IMR-90 (cell line): ENCODE measurements at regions not wholly inside any gene's neighbourhood (a gene's known extent, or its start where the extent isn't known, plus 50 kb on each side); places are given as distances from the start of the nearest gene placed in this dataset.

Experiments used
- ATAC-seq: fragments of 200-7000 bp; cut with Tn5 transposase; 2 replicates; pipeline ENCODE4 v1.9.1; 2020; ENCODE audit warnings: low read depth, mild to moderate bottlenecking, moderate library complexity
- BruUV-seq: library from RNA; stranded (reverse); fragments of 400-500 nt; replicated peaks from 2 replicates; lab custom pipeline; 2021; lab: Mats Ljungman, UMichigan
- CTCF ChIA-PET: fragments of 300-600 bp; formaldehyde crosslinking; extraction: SDS; loops from one replicate; lab custom pipeline; 2021; ENCODE audit warnings: antibody characterized with exemption; lab: Yijun Ruan, JAX
- POLR2A ChIA-PET: fragments of 300-600 bp; sonication (Branson Sonifier 250); formaldehyde crosslinking; loops from one replicate; lab custom pipeline; 2022; ENCODE audit warnings: antibody characterized with exemption; ENCODE audit not compliant: unreplicated experiment; lab: Charles Lee
- DNase-seq: peaks from one replicate; pipeline ENCODE4 v3.0.0; 2013
- H2AFZ ChIP-seq: replicated peaks from 2 replicates; pipeline ENCODE3; 2013; ENCODE audit warnings: low read length, mild to moderate bottlenecking; ENCODE audit not compliant: poor library complexity
- H2AK5ac ChIP-seq: 2 replicates; pipeline ENCODE4 v1.6.1; 2013; ENCODE audit warnings: low read depth, low read length, inconsistent platforms
- H2AK9ac ChIP-seq: replicated peaks from 2 replicates; pipeline ENCODE3; 2013; ENCODE audit warnings: mild to moderate bottlenecking, low read depth, low read length, moderate library complexity; ENCODE audit not compliant: poor library complexity
- H2BK120ac ChIP-seq: 2 replicates; pipeline ENCODE4 v1.6.1; 2013; ENCODE audit warnings: low read depth, low read length, inconsistent platforms
- H2BK15ac ChIP-seq: 3 replicates; pipeline ENCODE4 v1.6.1; 2013; ENCODE audit warnings: low read depth, low read length, inconsistent platforms
- H2BK20ac ChIP-seq: 2 replicates; pipeline ENCODE4 v1.6.1; 2013; ENCODE audit warnings: low read depth, mild to moderate bottlenecking, inconsistent platforms, low read length, moderate library complexity
- H2BK5ac ChIP-seq: 2 replicates; pipeline ENCODE4 v1.6.1; 2013; ENCODE audit warnings: mild to moderate bottlenecking, low read depth, low read length, inconsistent platforms; ENCODE audit not compliant: poor library complexity, severe bottlenecking
- H3K14ac ChIP-seq: replicated peaks from 2 replicates; pipeline ENCODE4 v1.6.1; 2013; ENCODE audit warnings: low read depth, low read length, inconsistent platforms
- H3K18ac ChIP-seq: 2 replicates; pipeline ENCODE4 v1.6.1; 2013; ENCODE audit warnings: low read depth, low read length, control low read depth
- H3K23ac ChIP-seq: 2 replicates; pipeline ENCODE4 v1.6.1; 2013; ENCODE audit warnings: low read depth, low read length, inconsistent platforms
- H3K27ac ChIP-seq: 2 replicates; pipeline ENCODE4 v1.5.1; 2013; ENCODE audit warnings: mild to moderate bottlenecking, control low read depth, low read length; ENCODE audit not compliant: insufficient read depth
- H3K27me3 ChIP-seq: 2 replicates; pipeline ENCODE4 v1.6.1; 2013; ENCODE audit warnings: low read length; ENCODE audit not compliant: control insufficient read depth, insufficient read depth
- H3K36me3 ChIP-seq: 2 replicates; pipeline ENCODE4 v1.6.1; 2013; ENCODE audit warnings: low read length, mixed read lengths; ENCODE audit not compliant: control insufficient read depth, insufficient read depth
- H3K4ac ChIP-seq: 2 replicates; pipeline ENCODE4 v1.6.1; 2013; ENCODE audit warnings: low read depth, low read length, inconsistent platforms
- H3K4me1 ChIP-seq: 2 replicates; pipeline ENCODE4 v1.6.1; 2013; ENCODE audit warnings: low read length, mixed read lengths; ENCODE audit not compliant: control insufficient read depth, insufficient read depth
- H3K4me2 ChIP-seq: 2 replicates; pipeline ENCODE4 v1.6.1; 2013; ENCODE audit warnings: low read depth, mild to moderate bottlenecking, control low read depth, low read length, moderate library complexity
- H3K4me3 ChIP-seq: 2 replicates; pipeline ENCODE4 v1.5.1; 2013; ENCODE audit warnings: low read depth, mild to moderate bottlenecking, control low read depth, low read length, moderate library complexity; ENCODE audit not compliant: insufficient read depth
- H3K56ac ChIP-seq: 2 replicates; pipeline ENCODE4 v1.6.1; 2013; ENCODE audit warnings: low read length, inconsistent platforms; ENCODE audit not compliant: insufficient read depth; ENCODE audit errors: extremely low read depth
- H3K79me1 ChIP-seq, 2 experiments: 2 replicates each; pipeline ENCODE4 v1.6.1; 2013; ENCODE audit warnings: low read length in 2 of 2, inconsistent platforms in 1 of 2, low read depth in 1 of 2
- H3K9ac ChIP-seq: 2 replicates; pipeline ENCODE4 v1.6.1; 2013; ENCODE audit warnings: low read depth, low read length, control low read depth
- H3K9me1 ChIP-seq: 2 replicates; pipeline ENCODE4 v1.6.1; 2013; ENCODE audit warnings: low read length, inconsistent platforms; ENCODE audit not compliant: insufficient read depth
- H3K9me3 ChIP-seq: 2 replicates; pipeline ENCODE4 v1.6.1; 2013; ENCODE audit warnings: low read length; ENCODE audit not compliant: control insufficient read depth, insufficient read depth
- H4K20me1 ChIP-seq: 2 replicates; pipeline ENCODE4 v1.6.1; 2013; ENCODE audit warnings: low read length, inconsistent platforms; ENCODE audit not compliant: insufficient read depth
- H4K5ac ChIP-seq: 2 replicates; pipeline ENCODE4 v1.6.1; 2013; ENCODE audit warnings: mild to moderate bottlenecking, low read depth, low read length, control low read depth
- H4K8ac ChIP-seq, 2 experiments: 2 replicates each; pipeline ENCODE4 v1.6.1; 2013; ENCODE audit warnings: low read depth in 2 of 2, low read length in 2 of 2, control low read depth in 1 of 2, inconsistent platforms in 1 of 2
- H4K91ac ChIP-seq: 2 replicates; pipeline ENCODE4 v1.6.1; 2013; ENCODE audit warnings: low read depth, low read length, inconsistent platforms; ENCODE audit not compliant: insufficient read depth
- CEBPB ChIP-seq: IDR thresholded peaks from 2 replicates; pipeline ENCODE4 v1.6.1; 2012; ENCODE audit warnings: low read depth, low read length, improper control_type of control experiment
- FOS ChIP-seq: fragments of 150-350 bp; IDR thresholded peaks from 2 replicates; pipeline ENCODE4 v1.6.1; 2016; ENCODE audit warnings: low read depth, low read length
- MXI1 ChIP-seq: IDR thresholded peaks from 2 replicates; pipeline ENCODE4 v1.6.1; 2012; ENCODE audit warnings: low read depth, mild to moderate bottlenecking, low read length, moderate library complexity, borderline replicate concordance
- WGBS, 2 experiments: methylation state at CpG; one replicate each; pipeline versions ENCODE4 v1.1.5 to v1.1.7; 2013; ENCODE audit warnings: missing lambda C conversion rate in 2 of 2; ENCODE audit not compliant: insufficient read length in 1 of 2; ENCODE audit errors: extremely low coverage in 2 of 2; 5-methylcytosine and 5-hydroxymethylcytosine counted together
- dilution Hi-C: fragments of 300-500 bp; cut with HindIII; formaldehyde crosslinking; loops from one replicate; pipeline ENCODE4 v1.14.3; 2018; ENCODE audit warnings: low sequenced_read_pairs; ENCODE audit not compliant: unreplicated experiment
- in situ Hi-C: fragments of 300-500 bp; cut with MboI; formaldehyde crosslinking; loops from 3 replicates; pipeline ENCODE4 v1.14.3; 2019; ENCODE audit warnings: low sequenced_read_pairs, inconsistent platforms, mixed read lengths
- intact Hi-C: fragments of 100-400 bp; cut with micrococcal nuclease; formaldehyde crosslinking; loops from 2 replicates; pipeline ENCODE4 v1.10.0; 2022

DNA sequence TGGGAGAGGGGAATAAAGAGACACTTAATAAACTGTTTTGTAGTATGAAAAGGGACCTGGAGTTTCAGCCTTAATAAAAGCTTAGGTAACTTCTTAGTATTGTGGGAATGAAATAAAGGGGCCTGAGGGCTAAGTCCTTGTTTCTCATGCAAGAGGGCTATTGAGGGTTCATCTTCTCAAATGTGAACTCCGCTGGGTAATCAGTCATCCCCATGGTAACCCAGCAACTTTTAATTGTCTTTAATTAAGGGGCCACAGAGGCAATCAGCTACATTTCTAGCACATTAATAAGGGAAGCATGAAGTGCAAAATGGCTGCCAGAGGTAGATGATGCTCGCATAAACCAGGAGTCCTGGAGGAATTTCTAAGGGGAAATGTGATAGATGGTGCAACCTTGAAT, 1784.2 kb upstream of the CELF4 start:
- H4K91ac ChIP-seq: no peak overlapping the region
- TF ChIP-seq MXI1 (no peak), FOS (no peak), CEBPB (no peak)
- dilution Hi-C loops (no loop called here), in situ Hi-C loops (no loop called here), intact Hi-C loops (no loop called here)
- no peak overlapping the region for H3K9ac ChIP-seq
- H4K8ac ChIP-seq: no peak overlapping the region
- H3K4me1 ChIP-seq: no peaks in the 10 kb centered on the region
- H2BK20ac ChIP-seq: no peak overlapping the region
- ATAC-seq (no peak), DNase-seq (no peak)
- H3K18ac ChIP-seq: no peak overlapping the region
- no peak overlapping the region for H2AK5ac ChIP-seq
- no peaks in the 10 kb centered on the region for H4K20me1 ChIP-seq
- no peak overlapping the region for H3K56ac ChIP-seq
- H2BK15ac ChIP-seq: no peak overlapping the region
- H3K79me1 ChIP-seq: no peaks in the 10 kb centered on the region
- ChIA-PET POLR2A (no interaction called here), CTCF (no interaction called here)
- H3K14ac ChIP-seq: no peak overlapping the region
- WGBS, 2 experiments: no CpG with 5 or more reads among the region's 2 CpGs
- no peak overlapping the region for H2AFZ ChIP-seq
- H3K4ac ChIP-seq: no peak overlapping the region
- H3K27ac ChIP-seq: no peak overlapping the region
- H2BK120ac ChIP-seq: no peak overlapping the region
- H3K36me3 ChIP-seq: no peaks in the 10 kb centered on the region
- no peak overlapping the region for H3K4me3 ChIP-seq
- no peaks in the 10 kb centered on the region for H3K27me3 ChIP-seq
- BruUV-seq: no TSS peak
- H4K5ac ChIP-seq: no peak overlapping the region
- H2AK9ac ChIP-seq: no peak overlapping the region
- H2BK5ac ChIP-seq: no peak overlapping the region
- no peaks in the 10 kb centered on the region for H3K9me1 ChIP-seq
- H3K23ac ChIP-seq: no peak overlapping the region
- no peak overlapping the region for H3K4me2 ChIP-seq
- no peaks in the 10 kb centered on the region for H3K9me3 ChIP-seq
